ENCODE measurements at regions not wholly inside any gene's neighbourhood (a gene's known extent, or its start where the extent isn't known, plus 50 kb on each side); places are given as distances from the start of the nearest gene placed in this dataset.

- H3K9me3 ChIP-seq = no peaks in the 10 kb centered on the region
- no peaks in the 10 kb centered on the region for H3K36me3 ChIP-seq
- H3K27ac ChIP-seq = no peak overlapping the region
- DNase-seq = no peak
- intact Hi-C loops (cut with DNase I) = no loop called here
- WGBS, 3 donors = 88 to 94% (median 89%) methylated on average over 3 of the region's 3 CpGs
- no peak for TF ChIP-seq EP300 (IDR thresholded peaks at IDR 0.05)
- no peak for TF ChIP-seq POLR2A (IDR thresholded peaks at IDR 0.05)
- TF ChIP-seq CTCF (IDR thresholded peaks at IDR 0.05) = no peak
- H3K4me1 ChIP-seq (ENCODE audit: insufficient read depth) = no peaks in the 10 kb centered on the region
- H3K4me3 ChIP-seq = no peak overlapping the region
- no peaks in the 10 kb centered on the region for H3K27me3 ChIP-seq
These were observed 57.3 kb upstream of the POMP start for GRCh38 chr13:28601581-28601980.

GRCh38 chr13:28597641-28598040 is 61.3 kb upstream of the POMP start:
- Histone ChIP-seq H3K9me3 (no peaks in the 10 kb centered on the region), H3K4me3 (no peak overlapping the region), H3K4me1 (ENCODE audit: insufficient read depth) (no peaks in the 10 kb centered on the region), H3K27me3 (no peaks in the 10 kb centered on the region), H3K36me3 (no peaks in the 10 kb centered on the region), H3K27ac (no peak overlapping the region)
- WGBS, 3 donors = 65 to 66% (median 66%) methylated on average over 3 of the region's 3 CpGs
- intact Hi-C loops (cut with DNase I) = no loop called here
- DNase-seq = no peak
- no peak for TF ChIP-seq CTCF (IDR thresholded peaks at IDR 0.05)
- no peak for TF ChIP-seq POLR2A (IDR thresholded peaks at IDR 0.05)
- no peak for TF ChIP-seq EP300 (IDR thresholded peaks at IDR 0.05)

GRCh38 chr13:28590461-28590860 is 68.5 kb upstream of the POMP start:
- no peak for DNase-seq
- no peak overlapping the region for H3K4me3 ChIP-seq
- no peaks in the 10 kb centered on the region for H3K27me3 ChIP-seq
- H3K4me1 ChIP-seq (ENCODE audit: insufficient read depth) = no peaks in the 10 kb centered on the region
- H3K27ac ChIP-seq = no peak overlapping the region
- TF ChIP-seq POLR2A (IDR thresholded peaks at IDR 0.05) (no peak), EP300 (IDR thresholded peaks at IDR 0.05) (no peak), CTCF (IDR thresholded peaks at IDR 0.05) (no peak)
- WGBS, 3 donors = 91 to 94% (median 92%) methylated on average over 12 of the region's 12 CpGs
- intact Hi-C loops (cut with DNase I) = no loop called here
- H3K36me3 ChIP-seq = no peaks in the 10 kb centered on the region
- H3K9me3 ChIP-seq = no peaks in the 10 kb centered on the region

- no peaks in the 10 kb centered on the region for H3K27me3 ChIP-seq
- no peak overlapping the region for H3K27ac ChIP-seq
- TF ChIP-seq CTCF (IDR thresholded peaks at IDR 0.05) (no peak), POLR2A (IDR thresholded peaks at IDR 0.05) (no peak), EP300 (IDR thresholded peaks at IDR 0.05) (no peak)
- no peaks in the 10 kb centered on the region for H3K9me3 ChIP-seq
- H3K4me1 ChIP-seq (ENCODE audit: insufficient read depth) = no peaks in the 10 kb centered on the region
- H3K4me3 ChIP-seq = no peak overlapping the region
- 53 to 75% (median 56%) methylated on average over 5 of the region's 5 CpGs for WGBS, 3 donors
- H3K36me3 ChIP-seq = no peaks in the 10 kb centered on the region
- intact Hi-C loops (cut with DNase I) = no loop called here
- no peak for DNase-seq
These were observed 70.6 kb upstream of the POMP start for GRCh38 chr13:28588296-28588695.

GRCh38 chr13:28587174-28587540 is 71.8 kb upstream of the POMP start:
- Histone ChIP-seq H3K4me1 (ENCODE audit: insufficient read depth) (no peaks in the 10 kb centered on the region), H3K9me3 (no peaks in the 10 kb centered on the region), H3K27ac (no peak overlapping the region), H3K36me3 (no peaks in the 10 kb centered on the region), H3K4me3 (no peak overlapping the region), H3K27me3 (no peaks in the 10 kb centered on the region)
- WGBS, 3 donors = 87 to 100% (median 100%) methylated on average over 1 to 2 of the region's 2 CpGs
- TF ChIP-seq CTCF (IDR thresholded peaks at IDR 0.05) (no peak), POLR2A (IDR thresholded peaks at IDR 0.05) (no peak), EP300 (IDR thresholded peaks at IDR 0.05) (no peak)
- intact Hi-C loops (cut with DNase I) = no loop called here
- no peak for DNase-seq
